NB4 (cell line): ENCODE measurements at regions not wholly inside any gene's neighbourhood (a gene's known extent, or its start where the extent isn't known, plus 50 kb on each side); places are given as distances from the start of the nearest gene placed in this dataset.
A peak's percentile ranks its signal among the peaks of the same experiment; 100 is the strongest.

Experiments used
- DNase-seq: peaks from one replicate; pipeline ENCODE4 v3.0.0; 2010; ENCODE audit warnings: low read depth
- H3K4me3 ChIP-seq: one replicate; pipeline ENCODE4 v1.5.1; 2011; ENCODE audit warnings: mild to moderate bottlenecking, low read depth, low read length, moderate library complexity
- MYC ChIP-seq: IDR thresholded peaks from 2 replicates; pipeline ENCODE4 v1.6.1; 2011; ENCODE audit warnings: low read depth, low read length
- POLR2A ChIP-seq: IDR thresholded peaks from 2 replicates; pipeline ENCODE4 v1.6.1; 2011; ENCODE audit warnings: mild to moderate bottlenecking; ENCODE audit not compliant: insufficient read length; ENCODE audit errors: extremely low read depth
- TF ChIP-seq, protein P1 (sequence below): IDR thresholded peaks from 2 replicates; pipeline ENCODE4 v1.6.1; 2011; ENCODE audit warnings: low read depth, low read length
- TF ChIP-seq, protein P2 (sequence below): IDR thresholded peaks from one replicate; pipeline ENCODE4 v1.5.1; 2012; ENCODE audit warnings: low read depth, low read length

DNA sequence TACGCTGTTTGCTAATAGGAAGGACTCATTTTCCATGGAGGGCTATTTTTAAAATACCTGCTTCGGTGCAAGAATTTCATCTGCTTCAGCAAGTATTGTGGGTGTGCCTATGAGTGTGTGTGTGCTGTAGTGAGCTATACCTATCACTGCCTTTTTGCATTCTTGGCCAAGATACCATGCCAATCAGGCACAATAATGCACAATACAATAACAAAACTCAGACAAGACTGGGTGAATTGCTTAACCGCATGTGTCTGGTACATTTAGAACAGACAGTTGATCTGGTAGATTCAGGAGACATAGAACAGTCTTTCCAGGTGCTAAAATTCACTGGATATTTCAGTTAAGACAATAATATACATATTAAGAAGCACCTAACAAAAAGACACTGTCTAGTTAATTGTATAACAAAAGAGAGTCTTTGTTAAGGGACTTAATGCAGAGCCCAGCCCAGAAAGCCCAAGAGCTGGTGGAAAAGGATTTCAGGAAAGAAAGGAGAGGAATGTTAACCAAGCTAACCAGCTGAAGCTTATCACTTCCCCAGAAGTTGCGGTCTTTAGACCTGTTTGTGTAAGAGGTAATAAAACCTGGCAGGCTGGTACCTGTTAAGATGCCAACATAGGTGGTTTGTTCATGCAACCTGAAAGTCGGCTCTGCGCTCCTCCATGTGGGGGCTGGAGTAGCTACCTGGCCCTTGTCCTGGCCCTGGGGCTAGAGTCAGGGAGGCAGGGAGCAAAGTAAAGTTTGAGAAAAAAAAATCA is 153.3 kb upstream of the RBMS1 start:
- no peak for DNase-seq
- no peak overlapping the region for H3K4me3 ChIP-seq
- TF ChIP-seq MYC (no peak), POLR2A (no peak)
- TF ChIP-seq, protein P1, sequence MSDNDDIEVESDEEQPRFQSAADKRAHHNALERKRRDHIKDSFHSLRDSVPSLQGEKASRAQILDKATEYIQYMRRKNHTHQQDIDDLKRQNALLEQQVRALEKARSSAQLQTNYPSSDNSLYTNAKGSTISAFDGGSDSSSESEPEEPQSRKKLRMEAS, result no peak
- TF ChIP-seq, protein P2, sequence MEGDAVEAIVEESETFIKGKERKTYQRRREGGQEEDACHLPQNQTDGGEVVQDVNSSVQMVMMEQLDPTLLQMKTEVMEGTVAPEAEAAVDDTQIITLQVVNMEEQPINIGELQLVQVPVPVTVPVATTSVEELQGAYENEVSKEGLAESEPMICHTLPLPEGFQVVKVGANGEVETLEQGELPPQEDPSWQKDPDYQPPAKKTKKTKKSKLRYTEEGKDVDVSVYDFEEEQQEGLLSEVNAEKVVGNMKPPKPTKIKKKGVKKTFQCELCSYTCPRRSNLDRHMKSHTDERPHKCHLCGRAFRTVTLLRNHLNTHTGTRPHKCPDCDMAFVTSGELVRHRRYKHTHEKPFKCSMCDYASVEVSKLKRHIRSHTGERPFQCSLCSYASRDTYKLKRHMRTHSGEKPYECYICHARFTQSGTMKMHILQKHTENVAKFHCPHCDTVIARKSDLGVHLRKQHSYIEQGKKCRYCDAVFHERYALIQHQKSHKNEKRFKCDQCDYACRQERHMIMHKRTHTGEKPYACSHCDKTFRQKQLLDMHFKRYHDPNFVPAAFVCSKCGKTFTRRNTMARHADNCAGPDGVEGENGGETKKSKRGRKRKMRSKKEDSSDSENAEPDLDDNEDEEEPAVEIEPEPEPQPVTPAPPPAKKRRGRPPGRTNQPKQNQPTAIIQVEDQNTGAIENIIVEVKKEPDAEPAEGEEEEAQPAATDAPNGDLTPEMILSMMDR, result no peak

DNA sequence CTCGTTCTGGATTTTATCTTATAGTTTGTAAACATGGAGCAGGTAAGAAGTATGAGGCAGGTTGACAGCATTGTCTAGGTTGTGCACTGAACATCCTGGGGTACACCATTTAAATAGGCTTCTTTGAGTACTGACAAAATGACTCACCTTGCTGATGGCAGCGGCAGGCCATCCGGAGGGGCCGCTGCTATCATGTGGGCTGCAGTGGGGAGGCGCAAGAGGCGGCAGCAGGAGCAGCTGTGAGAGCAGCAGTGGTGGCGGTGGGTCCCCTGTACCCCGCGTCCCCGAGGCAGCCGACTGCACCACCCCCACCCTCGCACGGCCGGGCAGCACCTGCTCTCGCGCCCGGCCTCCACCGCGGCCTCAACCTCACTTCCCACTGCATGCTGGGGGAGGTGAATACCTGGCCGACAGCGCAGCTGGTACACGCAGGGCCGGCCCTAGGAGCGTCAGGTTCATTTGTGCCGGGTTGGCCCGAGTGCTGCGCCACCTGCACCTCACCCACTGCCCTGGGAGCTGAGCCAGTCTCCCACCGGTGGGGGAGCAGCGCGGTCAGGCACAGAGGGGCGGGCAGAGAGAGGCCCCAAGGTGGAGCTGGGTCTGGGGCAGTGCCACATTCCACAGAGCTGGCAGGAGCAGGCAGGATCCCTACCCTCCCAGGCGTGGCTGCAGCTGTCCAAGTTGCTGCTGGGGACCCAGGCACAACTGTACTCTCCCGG is 154.5 kb upstream of the RBMS1 start:
- TF ChIP-seq, protein P1, result no peak
- TF ChIP-seq MYC, result no peak
- TF ChIP-seq, protein P2, result no peak
- TF ChIP-seq POLR2A, result no peak
- H3K4me3 ChIP-seq, result no peak overlapping the region
- no peak for DNase-seq

DNA sequence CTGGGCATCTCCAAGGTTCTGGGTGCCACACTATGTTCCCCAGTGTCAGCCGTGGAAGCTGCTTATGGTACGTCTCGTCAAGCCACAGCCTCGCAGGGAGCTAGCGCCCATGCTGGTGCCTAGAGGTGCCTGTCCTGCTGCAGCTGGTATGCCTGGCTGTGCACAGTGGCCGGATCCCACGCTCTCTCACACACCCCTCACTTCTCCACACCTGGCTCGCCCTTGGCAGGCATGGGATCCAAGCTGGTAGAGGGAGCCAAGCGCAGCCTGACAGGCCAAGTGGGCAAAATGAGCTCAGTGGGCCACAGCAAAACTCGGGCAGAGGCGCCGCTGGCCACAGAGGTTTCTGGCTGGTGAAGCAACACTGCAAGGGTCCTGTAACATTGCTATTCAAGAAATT is 156.1 kb upstream of the RBMS1 start:
- DNase-seq, result no peak
- no peak overlapping the region for H3K4me3 ChIP-seq
- TF ChIP-seq MYC, result no peak

DNA sequence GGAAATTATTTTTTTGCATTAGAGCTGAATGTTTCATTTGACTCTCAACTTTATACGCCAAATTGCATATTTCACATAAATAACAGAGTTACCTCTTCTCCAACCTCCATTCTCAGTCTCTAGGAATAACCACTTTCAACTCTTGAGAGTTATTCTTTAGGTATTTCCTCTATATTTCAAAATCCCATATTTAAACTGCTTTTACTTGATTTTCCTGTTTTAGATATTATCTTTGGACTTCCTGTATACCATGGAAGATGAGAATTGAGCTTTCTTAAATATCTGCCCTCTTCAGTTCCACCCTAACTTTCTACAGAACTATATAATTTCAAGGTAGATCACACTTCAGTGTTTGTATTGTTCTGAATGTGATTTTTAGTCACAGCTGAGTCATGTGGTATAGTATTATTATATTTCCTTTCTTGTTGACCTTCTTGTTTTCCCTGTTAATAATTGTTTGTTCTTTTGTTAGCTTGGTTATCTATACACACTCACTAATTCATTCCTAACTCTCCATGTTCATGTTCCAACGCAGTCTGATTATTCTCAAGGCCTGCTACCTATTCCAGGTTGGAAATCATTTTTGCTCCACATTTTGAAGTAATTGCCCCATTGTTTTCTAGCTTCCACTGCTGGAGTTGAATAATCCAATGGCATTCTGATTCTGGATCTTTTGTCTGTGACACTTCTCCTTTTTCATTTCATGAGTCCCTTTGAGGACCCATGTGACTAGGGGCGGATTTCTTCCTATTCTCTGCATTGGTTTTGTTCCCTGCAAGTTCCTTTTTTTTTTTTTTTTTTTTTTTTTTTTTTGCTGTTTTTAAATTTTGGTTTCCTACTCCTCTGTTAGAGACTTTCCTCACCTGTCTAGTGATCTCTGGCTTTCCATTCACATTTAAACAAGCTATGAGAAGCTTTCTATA is 156.8 kb upstream of the RBMS1 start:
- no peak overlapping the region for H3K4me3 ChIP-seq
- TF ChIP-seq, protein P1, result no peak
- TF ChIP-seq POLR2A (no peak), MYC (no peak)
- TF ChIP-seq, protein P2, result no peak
- peak; percentile 79 for DNase-seq

DNA sequence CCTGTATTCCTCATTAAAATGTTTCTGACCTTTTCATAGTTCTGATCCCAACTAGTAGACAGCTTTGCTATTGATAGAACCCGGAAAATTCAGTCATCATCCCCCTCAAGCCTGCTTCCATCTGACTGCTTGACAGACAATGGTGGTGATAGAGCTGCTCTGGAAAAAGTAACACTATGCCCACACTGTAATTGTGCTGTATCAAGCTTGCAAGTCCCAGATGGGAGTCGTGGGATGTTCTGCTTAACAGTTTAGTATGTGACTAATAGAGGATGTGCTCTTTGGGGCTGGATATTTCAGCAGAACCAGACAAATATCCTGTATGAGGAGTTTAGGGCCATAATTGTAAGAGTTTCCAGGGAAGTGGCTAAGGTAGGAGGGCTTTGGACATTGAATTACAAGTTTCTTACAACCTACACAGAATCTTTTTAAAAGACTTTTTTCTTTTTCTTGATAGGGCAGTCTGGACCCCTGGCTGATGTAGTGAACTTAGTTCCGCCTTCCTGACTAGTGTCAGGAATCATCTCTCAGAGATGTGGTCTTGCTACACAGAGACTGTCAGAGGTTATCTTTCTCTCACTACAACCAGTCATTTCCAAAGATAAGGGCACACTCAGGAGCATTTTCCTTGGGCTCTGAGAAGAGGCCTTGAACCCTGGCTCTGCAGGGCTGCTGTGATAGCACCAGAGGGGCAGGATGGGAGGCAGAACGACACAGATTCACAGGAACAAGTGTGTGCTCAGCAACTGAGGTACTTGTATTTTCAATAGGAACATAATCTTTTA is 158.0 kb upstream of the RBMS1 start:
- no peak overlapping the region for H3K4me3 ChIP-seq
- TF ChIP-seq POLR2A (no peak), MYC (no peak)
- DNase-seq, result no peak

DNA sequence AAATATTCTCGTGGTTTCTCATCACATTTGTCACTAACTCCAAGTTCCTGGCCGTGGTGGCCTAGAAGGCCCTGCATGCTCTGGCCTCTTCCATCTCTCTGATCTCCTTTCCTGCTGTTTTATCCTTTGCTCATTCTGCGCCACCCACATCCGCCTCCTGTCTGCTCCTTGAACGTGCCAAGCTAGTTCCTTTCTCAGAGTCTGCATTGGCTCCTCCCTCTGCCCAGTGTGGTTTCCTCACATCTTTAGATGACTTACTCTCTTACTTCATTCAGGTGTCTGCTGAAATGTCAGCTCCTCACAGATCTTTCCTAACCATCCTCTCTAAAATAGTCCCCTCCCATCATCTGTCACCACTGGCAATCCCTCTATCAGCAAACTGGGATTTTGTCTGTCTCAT is 158.6 kb upstream of the RBMS1 start:
- H3K4me3 ChIP-seq, result no peak overlapping the region
- TF ChIP-seq, protein P1, result no peak
- no peak for TF ChIP-seq POLR2A
- TF ChIP-seq MYC, result no peak
- TF ChIP-seq, protein P2, result no peak
- peak; percentile 34 for DNase-seq
